NCI-H1105 (cell line): ENCODE measurements at regions not wholly inside any gene's neighbourhood (a gene's known extent, or its start where the extent isn't known, plus 50 kb on each side); places are given as distances from the start of the nearest gene placed in this dataset.

Source experiments
- DNase-seq: peaks from one replicate; lab custom pipeline; 2025; lab: John Stamatoyannopoulos, UW

- DNase-seq, result no peak
Observed at GRCh38 chr18:40056079-40056692, 1898.8 kb upstream of the PIK3C3 start.

- no peak for DNase-seq
Observed at GRCh38 chr18:40055262-40055661, 1899.8 kb upstream of the PIK3C3 start.

DNA sequence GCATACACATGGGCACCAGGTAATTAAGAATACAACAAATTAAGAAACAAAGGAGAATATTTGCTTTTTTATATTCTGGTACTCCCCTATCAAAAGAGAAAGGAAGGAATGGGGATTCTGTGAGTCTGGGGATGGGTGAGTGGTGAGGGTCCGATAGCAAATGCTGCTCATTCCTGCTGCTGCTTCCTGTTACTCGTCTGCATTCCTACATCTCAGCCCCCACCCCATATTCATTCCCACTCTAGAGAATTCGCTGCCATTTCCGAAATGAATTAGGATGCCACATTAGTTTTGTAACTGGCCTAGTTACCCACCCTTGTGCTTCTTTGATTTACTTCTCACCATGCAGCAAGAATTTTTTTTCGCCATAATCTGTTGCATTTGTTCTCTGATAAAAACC, 1905.3 kb upstream of the PIK3C3 start:
- DNase-seq, result no peak

DNA sequence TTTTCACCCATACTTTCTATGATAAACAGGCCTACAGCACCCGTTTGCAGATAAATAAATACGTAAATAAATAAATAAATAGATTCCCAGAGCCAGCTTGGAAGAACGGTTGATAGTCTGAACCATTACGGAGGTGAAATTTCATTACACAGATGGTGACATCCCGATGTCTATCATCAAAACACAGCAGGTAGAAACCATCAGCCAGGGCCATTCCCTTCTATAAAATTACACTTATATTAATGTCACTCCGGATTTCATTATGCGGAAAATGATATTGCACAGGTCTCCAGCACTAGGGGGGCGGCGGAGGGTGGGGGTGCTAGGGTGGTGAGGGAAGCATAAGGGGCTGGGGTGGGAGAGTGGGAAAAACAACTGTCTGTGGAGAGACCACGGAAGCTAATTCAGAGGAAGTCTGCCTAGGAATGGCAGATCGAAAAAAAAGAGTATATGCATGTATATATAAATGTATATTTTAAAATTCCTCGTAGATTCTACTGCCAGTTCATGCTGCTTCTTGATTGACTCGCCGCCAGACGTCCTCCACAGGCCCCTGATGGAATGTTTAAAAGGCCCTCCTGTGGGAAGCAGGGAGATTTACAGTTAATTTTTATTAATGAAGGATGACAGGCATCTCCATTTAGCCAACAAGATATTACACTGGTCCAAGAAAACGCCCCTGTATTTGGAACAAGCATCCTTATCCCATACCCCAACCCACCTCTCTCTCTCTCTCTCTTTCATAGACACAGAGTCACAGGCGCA, 1906.0 kb upstream of the PIK3C3 start:
- DNase-seq, result no peak

- DNase-seq, result no peak
Observed at GRCh38 chr18:40048253-40048652, 1906.8 kb upstream of the PIK3C3 start.

GRCh38 chr18:40046596-40046995, 1908.4 kb upstream of the PIK3C3 start:
- DNase-seq, result no peak

DNA sequence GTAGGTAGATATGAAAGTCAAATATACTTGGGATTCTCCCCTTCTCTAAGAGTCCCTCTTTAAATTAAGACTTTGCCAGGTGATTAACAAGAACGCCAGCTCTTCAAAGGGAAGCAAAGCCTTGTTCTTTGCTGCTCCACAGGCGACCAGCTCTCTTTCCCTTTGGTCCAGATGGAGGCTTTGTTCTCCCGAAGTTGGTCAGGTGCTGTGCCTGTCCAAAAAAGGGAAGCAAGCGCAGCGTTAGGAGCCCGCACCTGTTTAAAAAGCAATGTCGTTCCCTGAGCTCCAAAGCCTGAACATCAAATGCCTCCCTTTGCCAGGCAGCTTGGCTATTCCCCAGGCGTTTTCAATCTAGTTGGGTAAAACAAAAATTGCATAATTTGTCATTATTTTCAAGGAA, 1913.1 kb upstream of the PIK3C3 start:
- no peak for DNase-seq

- no peak for DNase-seq
Observed at GRCh38 chr18:40040574-40040973, 1914.5 kb upstream of the PIK3C3 start.

DNA sequence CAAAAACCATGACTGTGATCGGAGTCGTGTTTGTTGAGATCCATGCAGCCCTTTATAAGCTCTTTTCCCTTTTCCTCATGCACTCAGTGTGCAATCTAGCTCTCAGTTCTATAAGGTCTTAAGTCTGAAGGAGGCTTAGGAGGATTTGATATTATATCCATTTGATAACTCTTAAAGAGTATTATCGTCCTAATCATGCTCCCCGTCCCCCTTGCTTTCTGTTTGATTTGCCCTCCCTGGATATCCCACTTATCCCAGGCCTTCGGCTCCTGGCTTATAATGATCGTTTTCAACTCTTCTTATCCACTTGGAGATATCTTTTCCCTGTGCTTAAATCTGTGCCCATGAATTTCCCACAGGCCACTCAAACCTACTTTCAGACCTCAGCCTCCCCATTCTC, 1917.7 kb upstream of the PIK3C3 start:
- no peak for DNase-seq

DNA sequence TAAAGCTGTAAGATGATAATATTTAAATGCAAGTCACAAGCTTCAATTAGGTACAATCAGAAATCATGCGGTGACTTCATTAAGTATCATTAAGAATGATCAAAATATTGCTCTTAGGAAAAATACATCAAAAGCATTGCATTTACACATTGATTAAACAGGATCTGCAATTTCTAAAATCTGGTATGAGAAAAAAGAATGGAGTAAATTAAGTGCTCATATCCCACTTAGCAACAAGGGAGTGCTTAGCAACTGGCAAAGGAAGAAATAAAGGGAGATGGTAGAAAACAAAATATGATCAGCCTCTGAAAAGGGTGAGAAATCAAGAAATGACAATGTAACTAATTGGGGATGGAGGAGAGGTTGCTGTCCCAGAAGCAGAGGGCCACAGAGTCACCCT, 1918.2 kb upstream of the PIK3C3 start:
- DNase-seq, result no peak

DNA sequence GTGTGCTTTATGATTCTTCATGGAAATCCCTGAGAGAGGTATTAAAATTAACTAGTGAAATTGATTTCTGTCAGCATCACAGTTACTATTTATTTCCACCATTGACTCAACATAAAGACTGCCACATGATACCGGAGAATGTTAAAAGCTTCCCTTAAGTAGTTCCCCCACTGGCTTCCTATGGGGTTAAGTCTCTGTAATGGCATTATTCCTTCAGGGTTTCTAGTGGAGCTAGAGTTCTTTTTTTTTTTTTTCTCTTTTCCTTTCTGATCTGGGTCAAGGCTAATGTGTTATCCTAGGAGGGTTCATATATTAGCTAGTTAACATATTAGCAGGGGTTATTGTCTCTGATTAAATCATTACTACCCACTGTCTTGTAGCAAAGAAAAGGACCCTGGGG, 1919.1 kb upstream of the PIK3C3 start:
- DNase-seq, result no peak

DNA sequence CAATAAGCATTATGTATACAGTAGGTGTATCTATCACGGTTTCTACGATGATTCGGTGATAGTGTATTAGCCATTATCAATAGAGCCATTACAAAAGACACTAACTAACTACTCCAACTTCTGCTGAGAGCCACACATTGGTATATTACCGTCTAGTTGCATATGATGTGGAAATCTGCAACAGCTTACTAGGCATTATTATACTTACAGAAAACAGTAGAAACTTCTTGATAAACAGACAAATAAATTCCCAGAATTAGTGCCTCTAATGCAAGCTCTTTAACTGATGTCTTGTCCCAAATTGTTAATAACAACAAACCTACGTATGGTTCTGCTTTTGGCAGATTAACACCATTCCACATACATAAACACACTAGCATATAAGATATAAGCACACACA, 1923.0 kb upstream of the PIK3C3 start:
- DNase-seq, result no peak

GRCh38 chr18:40031435-40031834, 1923.6 kb upstream of the PIK3C3 start:
- no peak for DNase-seq

DNA sequence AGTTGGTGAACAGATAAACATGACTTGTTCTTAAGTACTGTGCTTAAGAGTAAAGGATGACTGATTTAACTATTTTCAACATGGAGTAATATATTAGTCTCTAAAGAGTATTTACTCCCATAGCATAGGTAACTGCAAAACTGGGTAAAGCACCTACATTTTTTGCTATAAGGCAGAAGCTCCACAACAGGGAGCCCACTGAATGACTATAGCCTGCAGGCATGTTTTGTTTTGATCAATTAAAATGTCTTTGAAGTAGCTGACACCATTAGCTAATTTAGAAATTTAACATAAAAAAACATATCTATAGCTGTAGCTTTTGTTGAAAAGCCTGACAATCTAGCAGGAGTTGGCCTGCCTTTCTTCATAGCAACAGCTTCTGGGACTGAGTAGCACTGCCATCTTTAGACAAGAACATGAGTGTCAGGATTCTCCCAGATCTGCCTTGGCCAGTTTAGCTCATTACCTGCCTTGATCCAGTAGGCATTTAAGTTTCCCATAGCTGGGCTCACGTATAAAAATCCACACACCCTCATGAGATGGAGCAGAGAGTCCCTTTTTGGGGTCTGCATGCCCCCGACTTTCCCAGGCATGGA, 1935.1 kb upstream of the PIK3C3 start:
- no peak for DNase-seq

DNA sequence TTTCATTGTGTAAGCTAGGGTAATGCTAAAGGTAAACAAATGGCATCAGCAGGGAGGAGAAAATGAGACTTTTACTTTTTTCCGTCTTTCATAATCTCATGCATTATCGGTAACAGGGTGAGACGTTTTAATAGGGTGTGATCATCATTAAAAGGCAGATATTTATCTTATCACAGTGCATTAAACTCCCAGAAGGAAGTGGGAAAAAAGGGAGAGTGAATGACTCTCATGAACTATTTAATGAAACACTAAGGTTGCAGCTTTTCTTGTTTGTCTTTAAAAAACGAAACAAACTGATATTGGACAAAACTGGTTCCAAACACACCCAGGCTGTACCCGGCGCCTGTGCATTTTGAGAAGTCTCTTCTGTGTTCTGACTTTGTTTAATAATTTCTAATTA, 1936.8 kb upstream of the PIK3C3 start:
- no peak for DNase-seq

- no peak for DNase-seq
Observed at GRCh38 chr18:40017021-40017420, 1938.0 kb upstream of the PIK3C3 start.

- no peak for DNase-seq
Observed at GRCh38 chr18:40016405-40016804, 1938.6 kb upstream of the PIK3C3 start.

DNA sequence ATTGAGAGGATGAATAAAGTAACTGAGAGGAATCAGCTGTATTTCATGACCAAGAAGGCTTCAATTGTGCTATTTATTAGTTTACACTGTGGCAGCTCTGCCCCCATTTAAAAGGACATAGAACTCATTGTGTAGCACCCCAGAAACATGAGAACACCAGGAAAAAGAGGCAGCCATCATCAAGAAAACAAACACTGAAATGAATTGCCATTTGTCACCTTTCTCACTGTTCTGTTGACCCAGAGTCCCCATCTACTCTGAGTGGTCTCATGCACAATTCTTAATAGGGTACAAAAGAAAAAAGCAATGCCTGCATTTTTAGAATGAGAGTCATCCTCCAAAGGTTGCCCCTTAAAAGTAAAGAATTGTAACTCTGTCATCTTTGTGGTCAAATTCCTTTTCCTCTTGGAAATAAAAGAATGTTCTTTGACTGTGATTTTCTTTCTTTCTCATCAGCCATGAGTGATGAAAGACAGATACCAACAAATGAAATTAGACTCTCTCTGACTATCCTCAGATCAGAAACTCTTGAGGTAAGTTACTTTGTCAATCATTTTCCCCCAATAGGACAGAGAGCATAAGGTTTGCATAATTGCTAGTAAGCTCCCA, 1941.9 kb upstream of the PIK3C3 start:
- DNase-seq, result no peak

GRCh38 chr18:40011201-40011600, 1943.8 kb upstream of the PIK3C3 start:
- DNase-seq, result no peak

GRCh38 chr18:40006634-40007033, 1948.4 kb upstream of the PIK3C3 start:
- DNase-seq, result no peak

DNA sequence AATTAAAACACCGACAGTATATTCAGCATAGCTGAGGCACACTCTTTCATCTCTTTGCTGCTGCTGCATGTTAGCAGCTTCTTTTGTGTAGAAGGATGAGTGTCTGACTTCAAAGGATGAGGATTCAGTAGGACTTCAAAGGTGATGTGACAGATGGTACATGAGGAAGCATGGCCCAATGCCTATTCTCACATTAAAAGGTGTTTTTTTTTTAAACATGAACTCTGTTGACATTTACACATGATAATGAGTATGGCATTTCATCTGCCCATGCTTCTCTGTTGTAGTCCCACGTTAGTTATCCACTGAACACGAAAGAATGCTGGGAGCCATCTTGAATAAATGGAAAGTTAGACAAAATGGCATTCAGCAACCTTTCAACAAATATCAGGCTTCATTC, 1950.8 kb upstream of the PIK3C3 start:
- no peak for DNase-seq

DNA sequence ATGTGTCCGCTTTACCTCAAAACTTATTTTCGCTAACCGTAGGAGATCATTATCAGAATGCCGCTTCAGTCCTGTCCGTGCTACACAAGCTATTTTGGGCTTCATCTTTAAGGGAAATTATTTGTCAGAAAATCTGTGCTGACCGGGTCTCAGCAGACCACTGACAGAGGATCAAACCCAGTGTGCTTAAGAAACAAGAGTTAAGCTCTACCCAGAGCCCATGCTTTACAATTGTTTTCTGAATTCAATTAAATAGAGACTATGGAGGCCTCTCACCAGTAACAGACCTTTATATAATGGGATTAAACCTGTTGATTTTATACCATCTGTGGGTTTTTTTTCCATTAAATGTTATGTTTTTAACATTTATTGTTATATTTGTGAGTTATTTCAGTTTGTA, 1956.7 kb upstream of the PIK3C3 start:
- DNase-seq, result no peak

DNA sequence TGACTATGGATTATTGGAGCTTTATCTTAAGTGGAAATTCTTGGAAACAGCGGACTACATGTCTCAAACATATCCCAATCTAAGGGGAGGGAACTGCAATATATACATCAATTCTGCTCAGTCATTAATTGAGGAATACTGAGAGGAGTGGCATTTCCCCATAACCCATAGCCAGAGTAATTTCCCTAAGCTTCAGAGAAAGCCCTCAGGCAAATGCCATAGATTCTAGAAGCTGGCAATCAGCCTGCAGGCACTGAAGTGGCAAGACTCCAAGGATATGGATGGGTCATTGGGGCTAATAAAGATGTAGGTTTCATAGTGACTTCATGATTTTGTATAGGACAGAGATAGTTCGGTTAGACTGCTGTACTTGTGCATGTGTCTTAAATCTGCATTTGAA, 1960.5 kb upstream of the PIK3C3 start:
- DNase-seq, result no peak
